Pulmonary artery endothelial cell (primary cell): ENCODE measurements at regions not wholly inside any gene's neighbourhood (a gene's known extent, or its start where the extent isn't known, plus 50 kb on each side); places are given as distances from the start of the nearest gene placed in this dataset.
"Not testable (repeated sequence)": the region's sequence is repeated elsewhere in the genome, so short reads cannot be mapped to it uniquely, and the experiment has no call there.

Experiments
- DNase-seq: peaks from one replicate; pipeline ENCODE4 v3.0.0-alpha.2; 2011; ENCODE audit warnings: low read depth, low spot score

DNA sequence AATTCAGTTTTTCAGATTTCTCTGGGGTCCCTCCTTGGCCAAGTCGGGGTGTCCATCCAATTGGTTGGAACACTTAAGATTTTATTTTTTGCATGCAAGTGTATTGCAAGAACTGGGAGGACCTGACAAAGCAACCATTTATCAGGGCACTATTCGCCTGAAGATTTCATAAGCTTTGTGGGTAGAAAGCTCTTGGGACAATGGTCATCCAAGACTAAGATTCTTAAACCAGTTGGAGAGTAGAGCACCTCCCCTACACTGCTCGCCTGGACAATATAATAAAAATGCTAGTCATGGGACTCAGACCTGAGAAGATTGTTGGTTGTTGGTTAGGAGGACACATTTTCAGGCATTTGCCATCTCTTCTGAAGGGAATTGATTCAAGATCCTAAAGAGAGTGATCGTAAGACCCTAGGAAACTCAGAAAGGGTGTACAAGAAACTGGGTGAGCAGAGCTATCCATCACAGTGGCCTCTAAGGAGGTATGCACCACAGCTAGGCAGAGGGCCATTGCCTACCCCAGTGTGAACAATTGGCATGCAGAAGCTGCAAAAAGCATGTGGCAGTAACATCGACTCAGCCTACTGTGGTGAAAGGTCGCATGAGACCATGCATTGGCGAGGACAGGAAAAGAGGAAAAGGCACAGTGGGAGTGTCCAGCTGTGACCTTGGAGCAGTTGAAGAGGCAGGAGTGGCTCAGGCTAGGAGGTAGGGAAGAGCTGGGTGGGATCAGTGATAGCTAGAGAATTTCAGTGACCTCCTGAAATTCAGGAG is 1235.3 kb upstream of the AUTS2 start:
- DNase-seq, result no peak

DNA sequence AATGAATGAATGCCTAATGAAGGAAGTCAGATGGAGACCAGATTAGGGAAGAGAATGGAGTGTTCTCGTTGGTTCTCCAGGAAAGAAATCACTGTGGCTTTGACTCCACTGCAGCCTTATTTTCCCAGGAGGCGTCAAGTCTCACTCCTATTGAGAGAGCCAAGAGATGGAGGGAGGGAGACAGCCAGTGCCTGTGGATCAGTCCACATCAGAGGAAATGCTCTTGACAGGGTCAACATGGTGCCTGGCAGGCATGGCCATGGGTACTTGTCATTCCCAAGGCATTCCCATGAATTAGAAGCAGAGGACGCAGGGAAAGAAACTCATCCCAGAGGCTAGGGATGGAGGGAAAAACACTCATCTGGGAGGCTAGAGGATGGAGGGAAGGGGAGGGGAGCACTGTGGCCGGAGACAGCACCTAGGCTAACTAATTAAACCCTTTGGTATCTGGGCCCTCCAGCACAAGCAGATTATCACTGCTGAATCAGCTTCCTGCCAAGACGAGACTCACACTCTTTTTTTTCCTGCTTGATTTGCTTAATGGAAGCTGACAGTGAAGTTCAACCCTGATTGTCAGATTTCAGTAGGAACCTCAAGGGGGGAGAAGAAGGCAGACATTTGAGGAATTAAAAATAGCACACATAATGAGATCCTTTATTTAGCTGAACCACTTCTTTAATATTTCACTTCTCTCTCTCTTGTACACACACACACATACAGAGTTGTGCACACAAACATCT is 1233.2 kb upstream of the AUTS2 start:
- DNase-seq, result no peak

DNA sequence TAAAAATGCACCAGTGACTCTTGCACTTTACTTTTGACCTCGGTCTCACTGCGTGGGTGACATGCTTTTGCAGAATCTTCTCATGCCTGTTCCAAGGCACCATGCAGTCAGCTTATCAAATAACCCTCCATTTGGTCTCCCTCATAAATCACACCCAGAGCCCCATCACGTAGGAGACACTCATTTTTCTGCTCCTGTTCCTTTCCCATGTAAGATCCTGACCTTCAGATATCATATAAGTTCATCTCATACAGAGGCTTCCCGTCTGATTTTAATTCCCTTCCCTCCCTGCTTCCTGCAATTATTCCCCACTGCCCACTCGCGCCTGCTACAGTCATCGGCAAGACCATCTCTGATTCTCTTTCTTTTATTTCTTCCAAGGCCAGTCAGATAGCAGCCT is 1226.3 kb upstream of the AUTS2 start:
- no peak for DNase-seq

DNA sequence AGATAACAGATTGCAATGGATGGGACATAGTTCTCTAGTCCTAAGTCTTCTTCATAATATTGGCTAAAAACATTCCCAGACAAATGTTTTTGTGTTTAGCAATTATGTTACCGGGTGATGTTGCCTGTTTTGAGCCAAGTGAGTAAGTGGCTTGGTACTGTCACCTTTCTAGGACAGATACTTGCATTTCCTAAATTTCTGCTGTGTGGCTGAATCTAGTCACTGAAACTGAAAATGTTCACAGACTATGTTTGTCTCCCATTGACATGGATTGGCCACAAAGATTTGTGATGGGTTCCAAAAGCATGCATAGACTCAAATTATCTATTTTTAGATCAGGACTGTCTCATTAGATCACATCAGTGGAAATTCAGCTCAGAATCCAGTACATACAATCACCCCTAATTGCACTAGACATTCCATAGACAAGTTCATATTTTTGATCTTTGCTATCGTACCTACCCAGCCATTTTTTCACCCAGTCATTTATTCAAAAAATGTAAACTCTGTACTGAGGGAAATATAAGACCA is 1222.1 kb upstream of the AUTS2 start:
- DNase-seq, result no peak

- DNase-seq, result no peak
These were observed 1216.5 kb upstream of the AUTS2 start for GRCh38 chr7:68381731-68382130.

GRCh38 chr7:68384581-68384980 is 1213.7 kb upstream of the AUTS2 start:
- no peak for DNase-seq

DNA sequence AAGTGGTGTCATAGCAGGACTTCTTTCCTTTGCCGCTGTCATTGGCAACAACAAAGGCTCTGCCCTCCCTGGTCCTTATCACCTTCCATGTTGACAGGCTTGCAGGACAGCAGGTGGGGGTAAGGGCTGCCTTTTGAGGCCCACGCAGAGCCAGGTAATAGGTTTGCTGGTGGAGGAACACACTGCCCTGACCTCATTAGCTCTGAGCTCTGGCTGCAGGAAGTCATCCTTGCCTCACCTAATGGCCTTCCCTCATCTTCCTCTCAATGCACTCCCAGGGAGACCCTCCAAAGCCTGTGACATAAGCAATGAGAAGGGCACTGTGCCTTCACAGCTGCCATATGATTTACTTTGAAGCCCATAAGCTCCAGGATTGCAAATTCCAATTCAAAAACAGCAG is 1205.2 kb upstream of the AUTS2 start:
- no peak for DNase-seq

DNA sequence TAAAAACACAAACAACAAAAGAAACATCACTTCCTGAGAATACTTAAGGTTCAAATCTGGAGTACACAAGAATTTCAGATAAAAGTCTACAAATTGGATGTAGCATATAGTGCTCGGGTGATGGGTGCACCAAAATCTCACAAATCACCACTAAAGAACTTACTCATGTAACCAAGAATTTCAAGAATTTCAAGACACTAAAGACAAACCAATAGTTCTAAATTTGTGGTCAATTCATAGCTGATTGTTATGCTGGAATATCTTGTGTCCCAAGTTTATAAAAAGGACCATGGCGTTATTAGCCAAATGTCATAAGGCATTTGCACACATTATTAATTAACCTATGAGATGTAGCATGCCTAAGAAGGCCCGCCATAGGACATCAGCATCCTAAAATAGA is 1204.1 kb upstream of the AUTS2 start:
- DNase-seq, result no peak

- DNase-seq, result no peak
These were observed 1198.2 kb upstream of the AUTS2 start for GRCh38 chr7:68399991-68400590.

GRCh38 chr7:68400783-68401182 is 1197.5 kb upstream of the AUTS2 start:
- DNase-seq, result no peak

- no peak for DNase-seq
These were observed 1197.0 kb upstream of the AUTS2 start for GRCh38 chr7:68401313-68401712.

DNA sequence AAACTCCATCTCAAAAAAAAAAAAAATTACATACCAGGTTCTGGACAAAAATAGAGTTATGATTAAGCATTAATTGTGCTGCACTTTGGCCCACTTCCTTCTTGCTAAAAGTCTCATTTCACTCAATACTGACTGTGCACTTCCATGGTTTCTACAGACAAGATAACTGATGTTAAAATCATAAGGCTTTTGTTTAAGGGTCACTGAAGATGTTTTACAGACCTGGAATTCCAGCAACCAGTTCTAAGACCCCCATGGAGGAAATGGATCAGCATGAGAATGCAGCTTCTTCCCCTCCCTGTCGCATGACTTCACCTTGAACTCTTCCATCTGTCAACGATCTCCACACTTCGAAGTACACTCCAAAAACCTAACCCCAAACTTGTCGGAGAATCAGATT is 1191.8 kb upstream of the AUTS2 start:
- DNase-seq, result no peak

GRCh38 chr7:68407460-68407859 is 1190.8 kb upstream of the AUTS2 start:
- no peak for DNase-seq

GRCh38 chr7:68408873-68409272 is 1189.4 kb upstream of the AUTS2 start:
- DNase-seq, result no peak

- DNase-seq, result no peak
These were observed 1188.4 kb upstream of the AUTS2 start for GRCh38 chr7:68409851-68410250.

DNA sequence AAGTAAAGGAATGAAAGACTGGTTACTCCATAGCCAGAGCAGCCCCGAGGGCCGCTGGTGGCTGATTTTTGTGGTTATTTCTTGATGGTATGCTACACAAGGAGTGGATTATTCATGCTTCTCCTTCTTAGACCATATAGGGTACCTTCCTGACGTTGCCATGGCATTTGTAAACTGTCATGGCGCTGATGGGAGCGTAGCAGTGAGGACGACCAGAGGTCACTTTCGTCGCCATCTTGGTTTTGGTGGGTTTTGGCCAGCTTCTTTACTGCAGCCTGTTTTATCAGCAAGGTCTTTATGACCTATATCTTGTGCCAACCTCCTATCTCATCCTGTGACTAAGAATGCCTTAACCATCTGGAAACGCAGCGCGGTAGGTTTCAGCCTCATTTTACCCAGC is 1187.6 kb upstream of the AUTS2 start:
- not testable (repeated sequence) for DNase-seq

GRCh38 chr7:68411742-68412141 is 1186.5 kb upstream of the AUTS2 start:
- no peak for DNase-seq

- no peak for DNase-seq
These were observed 1183.4 kb upstream of the AUTS2 start for GRCh38 chr7:68414631-68415425.

GRCh38 chr7:68417002-68417401 is 1181.3 kb upstream of the AUTS2 start:
- DNase-seq, result no peak

DNA sequence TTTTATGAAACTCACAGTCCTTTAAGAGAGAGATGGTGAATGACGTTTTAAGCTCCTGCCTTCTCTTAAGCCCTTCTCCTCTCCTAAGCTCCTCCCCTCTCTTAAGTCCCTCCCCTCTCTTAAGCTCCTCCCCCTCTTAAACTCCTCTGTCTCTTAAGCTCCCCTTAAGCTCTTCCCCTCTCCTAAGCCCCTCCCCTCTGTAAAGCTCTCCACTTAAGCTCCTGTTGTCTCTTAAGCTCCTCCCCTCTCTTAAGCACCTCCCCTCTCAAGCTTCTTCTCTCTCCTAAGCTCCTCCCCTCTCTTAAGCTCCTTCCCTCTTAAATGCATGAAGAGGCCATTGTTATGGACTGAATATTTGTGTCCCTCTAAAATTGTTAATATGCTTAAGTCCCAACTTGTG is 1180.6 kb upstream of the AUTS2 start:
- no peak for DNase-seq

DNA sequence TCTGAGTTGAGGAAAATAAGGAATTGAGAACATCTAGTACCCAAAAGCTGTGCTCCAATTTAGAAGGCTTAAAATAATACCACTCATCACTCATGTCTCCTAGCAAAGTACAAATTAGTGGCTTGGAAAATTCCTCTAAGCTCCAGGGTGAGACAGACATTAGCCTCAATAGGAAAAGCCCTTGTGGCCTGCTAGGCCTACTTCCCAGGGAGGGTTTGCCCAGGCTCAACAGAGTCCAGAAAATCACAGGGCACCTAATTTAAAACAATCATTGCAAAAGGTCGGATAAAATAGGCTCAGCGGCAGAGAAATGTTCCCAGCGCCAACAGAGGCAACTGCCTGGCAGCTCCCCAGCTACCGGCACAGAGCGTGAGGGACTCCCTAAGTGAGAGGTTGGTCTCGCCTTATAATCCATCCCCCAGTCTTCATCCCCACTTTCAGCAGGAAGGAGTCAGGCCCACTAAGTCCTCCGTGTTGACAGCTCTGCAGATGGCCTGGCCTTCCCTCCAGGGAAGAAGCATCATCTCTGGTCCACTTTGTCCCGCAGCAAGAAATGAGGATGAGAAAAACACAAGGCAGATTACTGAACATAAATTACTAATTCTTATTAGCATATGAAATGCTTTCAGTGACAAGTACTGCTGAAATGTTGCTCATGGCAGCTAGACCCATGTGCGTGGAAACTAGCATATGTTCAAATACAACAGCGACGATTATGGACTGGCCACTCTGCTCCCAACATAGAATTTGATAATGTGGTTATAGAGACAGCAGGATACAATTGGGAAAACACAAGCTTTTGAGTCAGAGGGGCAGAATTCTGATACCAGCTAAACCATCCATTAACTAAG is 1177.7 kb upstream of the AUTS2 start:
- no peak for DNase-seq
